Activated CD8-positive, alpha-beta memory T cell treated with anti-CD3 and anti-CD28 coated beads for 4 hours (primary cell): ENCODE measurements at regions not wholly inside any gene's neighbourhood (a gene's known extent, or its start where the extent isn't known, plus 50 kb on each side); places are given as distances from the start of the nearest gene placed in this dataset.

Experiments
- DNase-seq, 2 donors: peaks; one replicate each; pipeline ENCODE4 v3.0.0-alpha.2; 2020; ENCODE audit warnings: low read depth in 2 of 2

GRCh38 chr18:78645216-78645615 lies 334.4 kb upstream of the SALL3 start:
- DNase-seq, result no peak

- DNase-seq, result no peak
Observed at GRCh38 chr18:78647018-78647417, 332.6 kb upstream of the SALL3 start.

- no peak for DNase-seq
Observed at GRCh38 chr18:78649421-78649820, 330.2 kb upstream of the SALL3 start.

GRCh38 chr18:78650926-78651325 lies 328.7 kb upstream of the SALL3 start:
- no peak for DNase-seq

- DNase-seq, result no peak
Observed at GRCh38 chr18:78652001-78652545, 327.5 kb upstream of the SALL3 start.

GRCh38 chr18:78655921-78656320 lies 323.7 kb upstream of the SALL3 start:
- DNase-seq, result no peak

GRCh38 chr18:78656346-78656925 lies 323.2 kb upstream of the SALL3 start:
- DNase-seq, result no peak

GRCh38 chr18:78658531-78658930 lies 321.1 kb upstream of the SALL3 start:
- DNase-seq, result no peak

- DNase-seq, result no peak
Observed at GRCh38 chr18:78659057-78659456, 320.6 kb upstream of the SALL3 start.

GRCh38 chr18:78659748-78660147 lies 319.9 kb upstream of the SALL3 start:
- no peak for DNase-seq

- no peak for DNase-seq
Observed at GRCh38 chr18:78660311-78660710, 319.3 kb upstream of the SALL3 start.

- no peak for DNase-seq
Observed at GRCh38 chr18:78661316-78661715, 318.3 kb upstream of the SALL3 start.

GRCh38 chr18:78662879-78663278 lies 316.7 kb upstream of the SALL3 start:
- DNase-seq, result no peak

- no peak for DNase-seq
Observed at GRCh38 chr18:78664048-78664447, 315.6 kb upstream of the SALL3 start.

- DNase-seq, result no peak
Observed at GRCh38 chr18:78664848-78665247, 314.8 kb upstream of the SALL3 start.

- no peak for DNase-seq
Observed at GRCh38 chr18:78665644-78666043, 314.0 kb upstream of the SALL3 start.

GRCh38 chr18:78666666-78667335 lies 312.8 kb upstream of the SALL3 start:
- no peak for DNase-seq

- no peak for DNase-seq
Observed at GRCh38 chr18:78670778-78671391, 308.7 kb upstream of the SALL3 start.

GRCh38 chr18:78671551-78671950 lies 308.1 kb upstream of the SALL3 start:
- no peak for DNase-seq

GRCh38 chr18:78672862-78673446 lies 306.7 kb upstream of the SALL3 start:
- DNase-seq, result no peak

- DNase-seq, result no peak
Observed at GRCh38 chr18:78673516-78674321, 305.9 kb upstream of the SALL3 start.

- no peak for DNase-seq
Observed at GRCh38 chr18:78675231-78675630, 304.4 kb upstream of the SALL3 start.
